ENCODE measurements at regions not wholly inside any gene's neighbourhood (a gene's known extent, or its start where the extent isn't known, plus 50 kb on each side); places are given as distances from the start of the nearest gene placed in this dataset.

DNA sequence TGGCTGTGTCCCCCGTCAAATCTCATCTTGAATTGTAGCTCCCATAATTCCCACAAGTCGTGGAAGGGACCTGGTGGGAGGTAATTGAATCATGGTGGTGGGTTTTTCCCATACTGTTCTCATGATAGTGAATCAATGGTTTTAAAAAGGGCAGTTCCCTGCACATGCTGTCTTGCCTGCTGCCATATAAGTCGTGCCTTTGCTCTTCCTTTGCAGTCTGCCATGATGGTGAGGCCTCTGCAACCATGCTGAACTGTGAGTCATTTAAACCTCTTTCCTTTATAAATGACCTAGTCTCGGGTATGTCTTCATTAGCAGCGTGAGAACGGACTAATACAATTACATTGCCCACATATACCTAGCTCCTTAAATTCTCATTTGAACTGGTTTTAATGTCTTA, 353.0 kb upstream of the KLF4 start:
- H3K4me3 ChIP-seq: no peak overlapping the region
- no peak overlapping the region for H3K27ac ChIP-seq
- no peaks in the 10 kb centered on the region for H3K27me3 ChIP-seq
- intact Hi-C loops (cut with DNase I; ENCODE audit: low total_unique reads): no loop called here
- no peaks in the 10 kb centered on the region for H3K9me3 ChIP-seq
- H3K4me1 ChIP-seq: peaks cover 0 to under 1% (median 0%) of the 10 kb centered on the region in 4 donors
- H3K36me3 ChIP-seq: no peaks in the 10 kb centered on the region
- TF ChIP-seq, protein P1, sequence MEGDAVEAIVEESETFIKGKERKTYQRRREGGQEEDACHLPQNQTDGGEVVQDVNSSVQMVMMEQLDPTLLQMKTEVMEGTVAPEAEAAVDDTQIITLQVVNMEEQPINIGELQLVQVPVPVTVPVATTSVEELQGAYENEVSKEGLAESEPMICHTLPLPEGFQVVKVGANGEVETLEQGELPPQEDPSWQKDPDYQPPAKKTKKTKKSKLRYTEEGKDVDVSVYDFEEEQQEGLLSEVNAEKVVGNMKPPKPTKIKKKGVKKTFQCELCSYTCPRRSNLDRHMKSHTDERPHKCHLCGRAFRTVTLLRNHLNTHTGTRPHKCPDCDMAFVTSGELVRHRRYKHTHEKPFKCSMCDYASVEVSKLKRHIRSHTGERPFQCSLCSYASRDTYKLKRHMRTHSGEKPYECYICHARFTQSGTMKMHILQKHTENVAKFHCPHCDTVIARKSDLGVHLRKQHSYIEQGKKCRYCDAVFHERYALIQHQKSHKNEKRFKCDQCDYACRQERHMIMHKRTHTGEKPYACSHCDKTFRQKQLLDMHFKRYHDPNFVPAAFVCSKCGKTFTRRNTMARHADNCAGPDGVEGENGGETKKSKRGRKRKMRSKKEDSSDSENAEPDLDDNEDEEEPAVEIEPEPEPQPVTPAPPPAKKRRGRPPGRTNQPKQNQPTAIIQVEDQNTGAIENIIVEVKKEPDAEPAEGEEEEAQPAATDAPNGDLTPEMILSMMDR (IDR thresholded peaks at IDR 0.05): no peak
- no peak for TF ChIP-seq EP300 (IDR thresholded peaks at IDR 0.05; ENCODE audit: low read depth)
- no peak for TF ChIP-seq POLR2A (IDR thresholded peaks at IDR 0.05)
- TF ChIP-seq POLR2AphosphoS5 (IDR thresholded peaks at IDR 0.05): no peak
- no peak for DNase-seq
- in situ Hi-C loops (cut with MboI; ENCODE audit: low pct_ligation_motif_present in 1 of 4, low pct_unique_long_range_greater_than_20kb in 1 of 4, low sequenced_read_pairs in 3 of 4): no loop called here
- WGBS, 2 donors (ENCODE audit: low coverage in 1 of 2): 85% methylated on average over 2 to 6 of the region's 6 CpGs

DNA sequence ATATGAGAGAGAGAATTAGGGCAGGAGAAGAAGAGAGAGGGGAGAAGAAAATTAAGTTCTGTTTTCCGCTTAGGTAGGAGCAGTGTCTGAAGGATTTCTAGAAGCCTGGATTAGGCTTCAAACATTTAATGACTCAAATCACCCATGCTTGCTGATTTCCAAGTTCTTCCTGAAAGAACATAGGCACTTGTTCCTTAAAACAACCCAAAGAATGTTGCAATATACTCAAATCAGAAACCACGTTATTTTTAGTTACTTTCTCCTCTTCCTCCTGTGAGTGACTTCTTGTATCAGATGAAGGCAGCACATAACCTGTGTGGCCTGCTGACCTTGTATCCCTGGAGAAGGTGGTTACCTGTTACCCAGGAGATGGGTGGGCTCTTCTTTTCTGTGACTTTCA, 351.5 kb upstream of the KLF4 start:
- in situ Hi-C loops (cut with MboI; ENCODE audit: low pct_ligation_motif_present in 1 of 4, low pct_unique_long_range_greater_than_20kb in 1 of 4, low sequenced_read_pairs in 3 of 4): no loop called here
- 85 to 86% methylated on average over 2 of the region's 2 CpGs for WGBS, 2 donors (ENCODE audit: low coverage in 1 of 2)

DNA sequence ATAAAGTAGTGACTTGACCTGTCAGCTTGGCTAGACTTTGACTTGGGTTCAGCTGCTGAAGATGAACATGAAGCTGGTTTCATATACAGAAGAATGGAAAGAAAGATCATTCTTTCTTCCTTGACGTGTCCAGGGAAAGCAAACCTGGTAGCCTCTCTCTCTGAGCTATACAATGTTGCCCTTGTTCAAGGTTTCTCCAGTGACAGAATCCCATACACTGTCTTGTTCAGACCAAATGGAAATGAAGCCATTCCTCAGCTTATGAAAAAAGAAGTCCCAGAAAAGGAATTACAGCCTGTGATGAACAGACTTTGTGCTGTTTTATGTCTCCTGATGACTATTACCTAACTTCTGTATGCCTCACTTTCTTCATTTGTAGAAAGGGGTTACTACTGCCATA, 349.8 kb upstream of the KLF4 start:
- H3K9me3 ChIP-seq: no peaks in the 10 kb centered on the region
- H3K27me3 ChIP-seq: no peaks in the 10 kb centered on the region
- intact Hi-C loops (cut with DNase I; ENCODE audit: low total_unique reads) (no loop called here), in situ Hi-C loops (cut with MboI; ENCODE audit: low pct_ligation_motif_present in 1 of 4, low pct_unique_long_range_greater_than_20kb in 1 of 4, low sequenced_read_pairs in 3 of 4) (no loop called here)
- no peaks in the 10 kb centered on the region for H3K36me3 ChIP-seq
- no peaks in the 10 kb centered on the region for H3K4me1 ChIP-seq
- H3K27ac ChIP-seq: no peak overlapping the region
- TF ChIP-seq EP300 (IDR thresholded peaks at IDR 0.05; ENCODE audit: low read depth) (no peak), POLR2A (IDR thresholded peaks at IDR 0.05) (no peak), POLR2AphosphoS5 (IDR thresholded peaks at IDR 0.05) (no peak)
- TF ChIP-seq, protein P1 (IDR thresholded peaks at IDR 0.05): no peak
- DNase-seq: no peak
- 81% methylated on average over 1 of the region's 1 CpG; no CpG with 5 or more reads in 1 of the 2 donors for WGBS, 2 donors (ENCODE audit: low coverage in 1 of 2)
- no peak overlapping the region for H3K4me3 ChIP-seq

More for the DNA sequence above, 351.5 kb upstream of the KLF4 start:
- TF ChIP-seq EP300 (IDR thresholded peaks at IDR 0.05; ENCODE audit: low read depth) (no peak), POLR2AphosphoS5 (IDR thresholded peaks at IDR 0.05) (no peak), POLR2A (IDR thresholded peaks at IDR 0.05) (no peak)
- TF ChIP-seq, protein P1 (IDR thresholded peaks at IDR 0.05): no peak
- no peak for DNase-seq
- Histone ChIP-seq H3K27ac (no peak overlapping the region), H3K4me1 (no peaks in the 10 kb centered on the region), H3K27me3 (no peaks in the 10 kb centered on the region), H3K9me3 (no peaks in the 10 kb centered on the region), H3K4me3 (no peak overlapping the region), H3K36me3 (no peaks in the 10 kb centered on the region)
- intact Hi-C loops (cut with DNase I; ENCODE audit: low total_unique reads): no loop called here

DNA sequence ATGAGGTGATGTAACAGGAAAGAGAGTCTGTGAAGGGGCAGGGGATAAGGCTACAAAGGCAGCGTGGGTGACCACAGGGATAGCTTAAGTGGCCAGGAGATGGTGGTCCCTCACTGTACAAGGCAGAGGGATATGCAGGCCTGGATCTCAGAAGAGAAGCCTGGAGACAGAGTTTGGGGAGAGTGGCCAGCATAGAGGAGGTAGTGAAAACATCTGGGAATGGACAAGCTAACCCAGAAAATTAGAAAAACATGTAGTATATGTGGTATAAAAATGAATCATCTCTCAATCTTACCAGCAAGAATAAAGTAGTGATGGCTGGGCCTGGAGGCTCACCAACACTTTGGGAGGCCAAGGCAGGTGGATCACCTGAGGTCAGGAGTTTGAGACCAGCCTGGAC, 349.2 kb upstream of the KLF4 start:
- no peak for TF ChIP-seq POLR2A (IDR thresholded peaks at IDR 0.05)
- TF ChIP-seq POLR2AphosphoS5 (IDR thresholded peaks at IDR 0.05): no peak
- TF ChIP-seq, protein P1 (IDR thresholded peaks at IDR 0.05): no peak
- no peak for TF ChIP-seq EP300 (IDR thresholded peaks at IDR 0.05; ENCODE audit: low read depth)
- intact Hi-C loops (cut with DNase I; ENCODE audit: low total_unique reads) (no loop called here), in situ Hi-C loops (cut with MboI; ENCODE audit: low pct_ligation_motif_present in 1 of 4, low pct_unique_long_range_greater_than_20kb in 1 of 4, low sequenced_read_pairs in 3 of 4) (no loop called here)
- Histone ChIP-seq H3K36me3 (no peaks in the 10 kb centered on the region), H3K9me3 (no peaks in the 10 kb centered on the region), H3K27ac (no peak overlapping the region), H3K4me3 (no peak overlapping the region), H3K4me1 (no peaks in the 10 kb centered on the region), H3K27me3 (no peaks in the 10 kb centered on the region)
- DNase-seq: no peak
- 72 to 86% methylated on average over 1 of the region's 1 CpG for WGBS, 2 donors (ENCODE audit: low coverage in 1 of 2)

All from transverse colon (tissue), 4 donors.